H1 (cell line): ENCODE measurements at regions not wholly inside any gene's neighbourhood (a gene's known extent, or its start where the extent isn't known, plus 50 kb on each side); places are given as distances from the start of the nearest gene placed in this dataset.

Experiments used
- CTCF ChIA-PET: fragments of 300-600 bp; sonication (Branson Sonifier 250); formaldehyde crosslinking; loops from one replicate; lab custom pipeline; 2021; ENCODE audit not compliant: partially characterized antibody; lab: Charles Lee
- POLR2A ChIA-PET: fragments of 300-600 bp; sonication (Branson Sonifier 250); formaldehyde crosslinking; loops from one replicate; lab custom pipeline; 2021; ENCODE audit warnings: inconsistent platforms; ENCODE audit not compliant: partially characterized antibody; lab: Charles Lee
- DNase-seq, 2 experiments: peaks; one replicate each; pipeline versions ENCODE4 v3.0.0 to v3.0.0-alpha.2; 2010 to 2022; ENCODE audit warnings: low spot score in 2 of 2, low read depth in 1 of 2, mixed read lengths in 1 of 2
- FAIRE-seq: peaks from 2 replicates; lab custom pipeline; 2011; peaks lifted over from hg19 to GRCh38; lab: Jason Lieb, UNC
- H2AFZ ChIP-seq: 2 replicates; pipeline ENCODE4 v1.8.1; 2012; ENCODE audit warnings: low read length, inconsistent platforms
- H2AK5ac ChIP-seq: 2 replicates; pipeline ENCODE4 v1.6.1; 2013; ENCODE audit warnings: low read depth, low read length
- H2BK120ac ChIP-seq: replicated peaks from 2 replicates; pipeline ENCODE3; 2013; ENCODE audit warnings: low read depth, low read length, inconsistent platforms
- H2BK12ac ChIP-seq: 2 replicates; pipeline ENCODE4 v1.6.1; 2013; ENCODE audit warnings: low read depth, low read length
- H2BK15ac ChIP-seq: 2 replicates; pipeline ENCODE4 v1.6.1; 2013; ENCODE audit warnings: low read length
- H2BK20ac ChIP-seq: 2 replicates; pipeline ENCODE4 v1.6.1; 2013; ENCODE audit warnings: low read length
- H2BK5ac ChIP-seq: 2 replicates; pipeline ENCODE4 v1.6.1; 2013; ENCODE audit warnings: low read depth, low read length
- H3K14ac ChIP-seq: 2 replicates; pipeline ENCODE4 v1.6.1; 2013; ENCODE audit warnings: inconsistent platforms; ENCODE audit not compliant: insufficient read length
- H3K18ac ChIP-seq: 2 replicates; pipeline ENCODE4 v1.6.1; 2013; ENCODE audit warnings: low read length; ENCODE audit errors: extremely low read depth
- H3K23ac ChIP-seq: 2 replicates; pipeline ENCODE4 v1.6.1; 2013; ENCODE audit warnings: inconsistent platforms; ENCODE audit not compliant: insufficient read length
- H3K23me2 ChIP-seq: 2 replicates; pipeline ENCODE4 v1.6.1; 2013; ENCODE audit warnings: low read depth, low read length
- H3K27ac ChIP-seq: 2 replicates; pipeline ENCODE4 v1.6.1; 2011; ENCODE audit warnings: low read depth, low read length, inconsistent platforms
- H3K27me3 ChIP-seq, 4 experiments: replicated peaks in 1 of 4; 1 replicate in 1 of 4; 2 replicates in 3 of 4; pipeline versions ENCODE4 v1.6.1 to v1.8.1; 2011 to 2013; ENCODE audit warnings: low read length in 3 of 4, mild to moderate bottlenecking in 3 of 4, inconsistent platforms in 2 of 4, mixed read lengths in 2 of 4, moderate library complexity in 1 of 4; ENCODE audit not compliant: control insufficient read depth in 3 of 4, insufficient read depth in 3 of 4; ENCODE audit errors: extremely low read depth in 1 of 4
- H3K36me3 ChIP-seq, 4 experiments: 2 replicates each; pipeline versions ENCODE4 v1.6.1 to v1.8.1; 2011 to 2013; ENCODE audit warnings: mild to moderate bottlenecking in 4 of 4, low read length in 3 of 4, moderate library complexity in 2 of 4, control low read depth in 1 of 4, inconsistent platforms in 1 of 4; ENCODE audit not compliant: insufficient read depth in 4 of 4, control insufficient read depth in 2 of 4
- H3K4ac ChIP-seq: replicated peaks from 2 replicates; pipeline ENCODE3; 2013; ENCODE audit warnings: low read length, low read depth, mixed read lengths, inconsistent platforms; ENCODE audit not compliant: insufficient read length
- H3K4me1 ChIP-seq, 4 experiments: replicated peaks in 1 of 4; 1 replicate in 1 of 4; 2 replicates in 3 of 4; pipeline versions ENCODE4 v1.6.1 to v1.8.1; 2011 to 2013; ENCODE audit warnings: low read length in 3 of 4, inconsistent platforms in 2 of 4, mixed read lengths in 1 of 4; ENCODE audit not compliant: insufficient read depth in 4 of 4, control insufficient read depth in 3 of 4
- H3K4me2 ChIP-seq, 2 experiments: 2 replicates each; pipeline versions ENCODE4 v1.6.1 to v1.8.1; 2011 to 2013; ENCODE audit warnings: low read depth in 2 of 2, low read length in 2 of 2, control low read depth in 1 of 2, inconsistent platforms in 1 of 2, mild to moderate bottlenecking in 1 of 2; ENCODE audit not compliant: insufficient read depth in 1 of 2
- H3K4me3 ChIP-seq, 4 experiments: fragments of 200-600, 300-600 bp in 1 of 4; sonication (generic), shearing (Covaris generic), sonication (Bioruptor Twin) in 1 of 4; 2 replicates each; pipeline versions ENCODE4 v1.5.1 to v1.8.1; 2011 to 2016; ENCODE audit warnings: low read length in 4 of 4, low read depth in 3 of 4, control low read depth in 2 of 4, inconsistent platforms in 2 of 4, mild to moderate bottlenecking in 2 of 4, mixed read lengths in 1 of 4, moderate library complexity in 1 of 4; ENCODE audit not compliant: insufficient read depth in 2 of 4; ENCODE audit errors: extremely low read depth in 1 of 4
- H3K56ac ChIP-seq: replicated peaks from 2 replicates; pipeline ENCODE3; 2013; ENCODE audit warnings: low read depth, mild to moderate bottlenecking, mixed read lengths, low read length, inconsistent platforms; ENCODE audit not compliant: insufficient read length
- H3K79me1 ChIP-seq: 2 replicates; pipeline ENCODE4 v1.6.1; 2013; ENCODE audit warnings: low read depth, low read length, control low read depth
- H3K79me2 ChIP-seq, 2 experiments: 2 replicates each; pipeline versions ENCODE4 v1.6.1 to v1.8.1; 2012 to 2013; ENCODE audit warnings: low read length in 2 of 2, mild to moderate bottlenecking in 2 of 2, inconsistent platforms in 1 of 2; ENCODE audit not compliant: insufficient read depth in 2 of 2, control insufficient read depth in 1 of 2
- H3K9ac ChIP-seq, 4 experiments: replicated peaks in 1 of 4; 1 replicate in 1 of 4; 2 replicates in 3 of 4; pipeline versions ENCODE4 v1.6.1 to v1.8.1; 2011 to 2013; ENCODE audit warnings: low read depth in 3 of 4, low read length in 3 of 4, control low read depth in 2 of 4, mild to moderate bottlenecking in 2 of 4, moderate library complexity in 2 of 4, inconsistent platforms in 1 of 4; ENCODE audit errors: extremely low read depth in 1 of 4
- H3K9me3 ChIP-seq, 2 experiments: 2 replicates each; pipeline versions ENCODE4 v1.6.1 to v1.8.1; 2012 to 2013; ENCODE audit warnings: mild to moderate bottlenecking in 2 of 2, moderate library complexity in 2 of 2, control low read depth in 1 of 2, inconsistent platforms in 1 of 2, low read depth in 1 of 2, low read length in 1 of 2, mixed read lengths in 1 of 2; ENCODE audit not compliant: insufficient read depth in 2 of 2
- H4K20me1 ChIP-seq, 2 experiments: replicated peaks in 1 of 2; 2 replicates each; pipeline versions ENCODE3 to v1.8.1; 2011 to 2013; ENCODE audit warnings: inconsistent platforms in 2 of 2, low read length in 2 of 2, mild to moderate bottlenecking in 1 of 2; ENCODE audit not compliant: insufficient read depth in 2 of 2, control insufficient read depth in 1 of 2
- H4K5ac ChIP-seq: 2 replicates; pipeline ENCODE4 v1.6.1; 2013; ENCODE audit warnings: low read length, low read depth, mixed read lengths, inconsistent platforms; ENCODE audit not compliant: insufficient read length
- H4K8ac ChIP-seq: 2 replicates; pipeline ENCODE4 v1.8.0; 2013; ENCODE audit warnings: mild to moderate bottlenecking, moderate library complexity, low read length, inconsistent platforms; ENCODE audit not compliant: insufficient read depth; ENCODE audit errors: extremely low read depth
- H4K91ac ChIP-seq: replicated peaks from 2 replicates; pipeline ENCODE3; 2013; ENCODE audit warnings: low read length, mixed read lengths, inconsistent platforms; ENCODE audit not compliant: insufficient read length
- CTBP2 ChIP-seq: IDR thresholded peaks from 2 replicates; pipeline ENCODE4 v1.7.0; 2011; ENCODE audit warnings: borderline replicate concordance, mild to moderate bottlenecking, moderate library complexity, mixed read lengths, low read length; ENCODE audit not compliant: insufficient read depth, insufficient read length
- HDAC2 ChIP-seq, 2 experiments: fragments of 300-600 bp in 1 of 2; sonication (generic) in 1 of 2; IDR thresholded peaks; 2 replicates each; pipeline ENCODE4 v1.6.1; 2011 to 2012; ENCODE audit warnings: low read depth in 2 of 2, low read length in 2 of 2, mild to moderate bottlenecking in 2 of 2, moderate library complexity in 2 of 2, borderline replicate concordance in 1 of 2, inconsistent platforms in 1 of 2
- RAD21 ChIP-seq, 2 experiments: IDR thresholded peaks in 1 of 2; conservative IDR thresholded peaks in 1 of 2; 2 replicates each; pipeline ENCODE4 v1.6.1; 2011; ENCODE audit warnings: low read depth in 2 of 2, low read length in 2 of 2, improper control_type of control experiment in 1 of 2, inconsistent platforms in 1 of 2, mild to moderate bottlenecking in 1 of 2, moderate library complexity in 1 of 2
- RBBP5 ChIP-seq: IDR thresholded peaks from 2 replicates; pipeline ENCODE4 v1.7.1; 2012; ENCODE audit warnings: low read depth, mild to moderate bottlenecking, inconsistent platforms, low read length, moderate library complexity, borderline replicate concordance
- WGBS, 2 experiments: shearing (Covaris generic) in 1 of 2; methylation state at CpG; one replicate each; pipeline versions ENCODE4 v1.1.6 to v1.1.7; 2013 to 2015; ENCODE audit warnings: low lambda C conversion rate in 2 of 2, mixed read lengths in 2 of 2, inconsistent platforms in 1 of 2, low coverage in 1 of 2, missing lambda C conversion rate in 1 of 2; ENCODE audit not compliant: insufficient replicate concordance in 2 of 2, insufficient coverage in 1 of 2, insufficient read length in 1 of 2; ENCODE audit errors: extremely low coverage in 1 of 2, missing lambda C conversion rate in 1 of 2; 5-methylcytosine and 5-hydroxymethylcytosine counted together

GRCh38 chr4:159042097-159042605 is 60.7 kb upstream of the RAPGEF2 start:
- 86% methylated on average over 5 of the region's 5 CpGs; no CpG with 5 or more reads in 1 of the 2 experiments for WGBS, 2 experiments
- Histone ChIP-seq H2AFZ (no peak overlapping the region), H4K20me1 (no peaks in the 10 kb centered on the region), H2BK120ac (no peak overlapping the region), H4K5ac (no peak overlapping the region), H4K8ac (no peak overlapping the region), H3K23me2 (no peaks in the 10 kb centered on the region), H3K9me3 (no peaks in the 10 kb centered on the region), H3K18ac (no peak overlapping the region), H3K4me1 (peaks cover 0 to 3% (median 0%) of the 10 kb centered on the region in 4 experiments; a peak in 1 of 7 replicates), H2BK15ac (no peak overlapping the region), H4K91ac (no peak overlapping the region), H3K4ac (no peak overlapping the region), H3K4me3 (no peak overlapping the region), H3K79me2 (no peaks in the 10 kb centered on the region), H3K14ac (no peak overlapping the region), H2BK20ac (no peak overlapping the region), H3K4me2 (no peak overlapping the region), H2AK5ac (no peak overlapping the region), H2BK12ac (no peak overlapping the region), H3K36me3 (no peaks in the 10 kb centered on the region), H3K23ac (no peak overlapping the region), H2BK5ac (no peak overlapping the region), H3K27me3 (no peaks in the 10 kb centered on the region), H3K9ac (no peak overlapping the region), H3K56ac (no peak overlapping the region), H3K27ac (no peak overlapping the region), H3K79me1 (no peaks in the 10 kb centered on the region)
- DNase-seq (no peak), FAIRE-seq (no peak)
- POLR2A ChIA-PET, result no interaction called here
- CTCF ChIA-PET, result interaction anchor here (1.0 kb wide), 1 partner anchor 13 kb away, joined by 3 read pairs; no protein-coding TSS in a partner anchor
- TF ChIP-seq HDAC2 (IDR thresholded peaks at IDR 0.05; ENCODE audit: borderline replicate concordance in 1 of 2, low read depth in 2 of 2, low read length in 2 of 2) (no peak), RBBP5 (no peak), CTBP2 (no peak), RAD21 (IDR thresholded peaks at IDR 0.05 in 1 of 2, conservative IDR thresholded peaks at IDR 0.05 in 1 of 2; ENCODE audit: low read depth in 2 of 2, low read length in 2 of 2) (no peak)
